ENCODE measurements at regions not wholly inside any gene's neighbourhood (a gene's known extent, or its start where the extent isn't known, plus 50 kb on each side); places are given as distances from the start of the nearest gene placed in this dataset.

DNA sequence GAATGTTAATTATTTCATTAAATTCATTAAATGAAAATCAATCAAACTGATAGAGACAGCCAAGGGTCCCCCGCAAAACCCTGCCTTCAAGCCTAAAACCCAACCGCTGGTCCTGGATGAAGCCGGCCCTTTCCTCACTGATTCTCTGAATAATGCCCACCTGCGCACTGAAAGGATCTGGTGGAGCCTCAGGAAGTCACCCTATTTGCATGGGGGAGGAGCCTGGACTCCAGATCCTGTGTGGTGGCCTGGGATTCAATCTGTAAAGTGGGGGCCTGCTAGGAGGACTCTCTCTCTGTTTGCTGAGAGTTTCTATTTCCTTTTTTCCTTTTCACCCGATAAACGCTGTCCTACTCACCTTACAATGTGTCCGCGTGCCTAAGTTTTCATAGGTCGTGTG is 97.9 kb upstream of the ADAMTS3 start:
- TF ChIP-seq ARNT (IDR thresholded peaks at IDR 0.05) (no peak), SUZ12 (IDR thresholded peaks at IDR 0.05) (no peak), FOXK2 (IDR thresholded peaks at IDR 0.05) (no peak), ELF4 (IDR thresholded peaks at IDR 0.05) (no peak), LEF1 (IDR thresholded peaks at IDR 0.05; ENCODE audit: borderline replicate concordance) (no peak), BHLHE40 (IDR thresholded peaks at IDR 0.05; ENCODE audit: borderline replicate concordance) (no peak), FOXM1 (IDR thresholded peaks at IDR 0.05; ENCODE audit: borderline replicate concordance) (no peak), SP1 (IDR thresholded peaks at IDR 0.05) (no peak), HDGF (IDR thresholded peaks at IDR 0.05; ENCODE audit: borderline replicate concordance) (no peak), TARDBP (IDR thresholded peaks at IDR 0.05) (no peak), ZNF384 (IDR thresholded peaks at IDR 0.05) (no peak), NFRKB (IDR thresholded peaks at IDR 0.05) (no peak)
